Glutamatergic neuron (in vitro differentiated cells): ENCODE measurements at regions not wholly inside any gene's neighbourhood (a gene's known extent, or its start where the extent isn't known, plus 50 kb on each side); places are given as distances from the start of the nearest gene placed in this dataset.
A peak's percentile ranks its signal among the peaks of the same experiment; 100 is the strongest.

Experiments used
- DNase-seq: peaks from one replicate; pipeline ENCODE4 v3.0.0; 2022
- H3K27ac Mint-ChIP-seq: one replicate; pipeline ENCODE4 v1.8.0; 2020; ENCODE audit warnings: mild to moderate bottlenecking, mixed read lengths, inconsistent platforms; ENCODE audit not compliant: unreplicated experiment
- H3K27me3 Mint-ChIP-seq: one replicate; pipeline ENCODE4 v1.8.0; 2020; ENCODE audit warnings: mild to moderate bottlenecking, moderate library complexity, mixed read lengths, inconsistent platforms; ENCODE audit not compliant: unreplicated experiment
- H3K36me3 Mint-ChIP-seq: one replicate; pipeline ENCODE4 v1.8.0; 2020; ENCODE audit warnings: mild to moderate bottlenecking, mixed read lengths, inconsistent platforms; ENCODE audit not compliant: unreplicated experiment
- H3K4me1 Mint-ChIP-seq: one replicate; pipeline ENCODE4 v1.8.0; 2020; ENCODE audit warnings: mild to moderate bottlenecking, low read depth, mixed read lengths, inconsistent platforms; ENCODE audit not compliant: unreplicated experiment
- H3K4me3 Mint-ChIP-seq: one replicate; pipeline ENCODE4 v1.8.0; 2020; ENCODE audit warnings: mild to moderate bottlenecking, mixed read lengths, inconsistent platforms; ENCODE audit not compliant: unreplicated experiment
- H3K9me3 Mint-ChIP-seq: one replicate; pipeline ENCODE4 v1.8.0; 2020; ENCODE audit warnings: mild to moderate bottlenecking, moderate library complexity, mixed read lengths, inconsistent platforms; ENCODE audit not compliant: unreplicated experiment
- TF ChIP-seq, protein P1 (sequence below): fragments of 200-600 bp; sonication (generic); IDR thresholded peaks from one replicate; pipeline ENCODE4 v1.5.0; 2021; ENCODE audit not compliant: partially characterized antibody, unreplicated experiment

- H3K36me3 Mint-ChIP-seq = peaks cover 5% of the 10 kb centered on the region
- H3K9me3 Mint-ChIP-seq = peaks cover 4% of the 10 kb centered on the region
- peaks cover 10% of the 10 kb centered on the region for H3K27me3 Mint-ChIP-seq
- no peaks in the 10 kb centered on the region for H3K4me1 Mint-ChIP-seq
- no peak for DNase-seq
- no peak overlapping the region for H3K27ac Mint-ChIP-seq
- TF ChIP-seq, protein P1, sequence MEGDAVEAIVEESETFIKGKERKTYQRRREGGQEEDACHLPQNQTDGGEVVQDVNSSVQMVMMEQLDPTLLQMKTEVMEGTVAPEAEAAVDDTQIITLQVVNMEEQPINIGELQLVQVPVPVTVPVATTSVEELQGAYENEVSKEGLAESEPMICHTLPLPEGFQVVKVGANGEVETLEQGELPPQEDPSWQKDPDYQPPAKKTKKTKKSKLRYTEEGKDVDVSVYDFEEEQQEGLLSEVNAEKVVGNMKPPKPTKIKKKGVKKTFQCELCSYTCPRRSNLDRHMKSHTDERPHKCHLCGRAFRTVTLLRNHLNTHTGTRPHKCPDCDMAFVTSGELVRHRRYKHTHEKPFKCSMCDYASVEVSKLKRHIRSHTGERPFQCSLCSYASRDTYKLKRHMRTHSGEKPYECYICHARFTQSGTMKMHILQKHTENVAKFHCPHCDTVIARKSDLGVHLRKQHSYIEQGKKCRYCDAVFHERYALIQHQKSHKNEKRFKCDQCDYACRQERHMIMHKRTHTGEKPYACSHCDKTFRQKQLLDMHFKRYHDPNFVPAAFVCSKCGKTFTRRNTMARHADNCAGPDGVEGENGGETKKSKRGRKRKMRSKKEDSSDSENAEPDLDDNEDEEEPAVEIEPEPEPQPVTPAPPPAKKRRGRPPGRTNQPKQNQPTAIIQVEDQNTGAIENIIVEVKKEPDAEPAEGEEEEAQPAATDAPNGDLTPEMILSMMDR = no peak
- H3K4me3 Mint-ChIP-seq = no peak overlapping the region
These were observed 63.6 kb upstream of the MNX1 start for GRCh38 chr7:157073949-157074624.

GRCh38 chr7:157076466-157076865 lies 62.3 kb upstream of the UBE3C start:
- H3K4me1 Mint-ChIP-seq = no peaks in the 10 kb centered on the region
- TF ChIP-seq, protein P1 = no peak
- H3K9me3 Mint-ChIP-seq = peaks cover 4% of the 10 kb centered on the region
- peaks cover 12% of the 10 kb centered on the region for H3K27me3 Mint-ChIP-seq
- H3K4me3 Mint-ChIP-seq = no peak overlapping the region
- H3K36me3 Mint-ChIP-seq = peaks cover 5% of the 10 kb centered on the region
- no peak overlapping the region for H3K27ac Mint-ChIP-seq
- DNase-seq = no peak

GRCh38 chr7:157077021-157077420 lies 61.7 kb upstream of the UBE3C start:
- TF ChIP-seq, protein P1 = no peak
- H3K4me3 Mint-ChIP-seq = no peak overlapping the region
- H3K9me3 Mint-ChIP-seq = peaks cover 4% of the 10 kb centered on the region
- H3K27me3 Mint-ChIP-seq = peaks cover 12% of the 10 kb centered on the region
- H3K36me3 Mint-ChIP-seq = peaks cover 5% of the 10 kb centered on the region
- H3K27ac Mint-ChIP-seq = no peak overlapping the region
- H3K4me1 Mint-ChIP-seq = no peaks in the 10 kb centered on the region
- no peak for DNase-seq

- H3K9me3 Mint-ChIP-seq = peaks cover 6% of the 10 kb centered on the region
- no peak overlapping the region for H3K4me3 Mint-ChIP-seq
- peaks cover 14% of the 10 kb centered on the region for H3K27me3 Mint-ChIP-seq
- TF ChIP-seq, protein P1 = no peak
- DNase-seq = peak; percentile 20
- no peak overlapping the region for H3K27ac Mint-ChIP-seq
- peaks cover 8% of the 10 kb centered on the region for H3K36me3 Mint-ChIP-seq
- no peaks in the 10 kb centered on the region for H3K4me1 Mint-ChIP-seq
These were observed 60.6 kb upstream of the UBE3C start for GRCh38 chr7:157077986-157078644.

- peaks cover 8% of the 10 kb centered on the region for H3K9me3 Mint-ChIP-seq
- H3K36me3 Mint-ChIP-seq = peaks cover 5% of the 10 kb centered on the region
- TF ChIP-seq, protein P1 = no peak
- DNase-seq = no peak
- H3K27ac Mint-ChIP-seq = no peak overlapping the region
- H3K4me3 Mint-ChIP-seq = no peak overlapping the region
- H3K27me3 Mint-ChIP-seq = peaks cover 14% of the 10 kb centered on the region
- H3K4me1 Mint-ChIP-seq = no peaks in the 10 kb centered on the region
These were observed 59.6 kb upstream of the UBE3C start for GRCh38 chr7:157079116-157079515.
